Endothelial cell (in vitro differentiated cells): ENCODE measurements at regions not wholly inside any gene's neighbourhood (a gene's known extent, or its start where the extent isn't known, plus 50 kb on each side); places are given as distances from the start of the nearest gene placed in this dataset.
"Not testable (repeated sequence)": the region's sequence is repeated elsewhere in the genome, so short reads cannot be mapped to it uniquely, and the experiment has no call there.

ENCODE experiments used
- DNase-seq: peaks from one replicate; pipeline ENCODE4 v3.0.0; 2021; ENCODE audit warnings: low spot score
- H3K27ac Mint-ChIP-seq: one replicate; pipeline ENCODE4 v1.8.0; 2021; ENCODE audit warnings: mixed read lengths, inconsistent platforms; ENCODE audit not compliant: unreplicated experiment
- H3K27me3 Mint-ChIP-seq: one replicate; pipeline ENCODE4 v1.8.0; 2021; ENCODE audit warnings: mild to moderate bottlenecking, moderate library complexity, mixed read lengths, inconsistent platforms; ENCODE audit not compliant: unreplicated experiment
- H3K36me3 Mint-ChIP-seq: one replicate; pipeline ENCODE4 v1.8.0; 2021; ENCODE audit warnings: mild to moderate bottlenecking, low read depth, mixed read lengths, inconsistent platforms; ENCODE audit not compliant: unreplicated experiment
- H3K4me1 Mint-ChIP-seq: one replicate; pipeline ENCODE4 v1.8.0; 2021; ENCODE audit warnings: mild to moderate bottlenecking, mixed read lengths, inconsistent platforms; ENCODE audit not compliant: unreplicated experiment
- H3K4me3 Mint-ChIP-seq: one replicate; pipeline ENCODE4 v1.8.0; 2021; ENCODE audit warnings: mild to moderate bottlenecking, mixed read lengths, inconsistent platforms; ENCODE audit not compliant: unreplicated experiment
- H3K9me3 Mint-ChIP-seq: one replicate; pipeline ENCODE4 v1.8.0; 2021; ENCODE audit warnings: mixed read lengths, inconsistent platforms; ENCODE audit not compliant: unreplicated experiment
- CTCF ChIP-seq: fragments of 200-600 bp; sonication (generic); IDR thresholded peaks from one replicate; pipeline ENCODE4 v1.5.0; 2021; ENCODE audit warnings: antibody characterized with exemption; ENCODE audit not compliant: unreplicated experiment

GRCh38 chr11:112620621-112621394, 340.4 kb upstream of the NCAM1 start:
- Mint-ChIP-seq H3K4me3 (no peak overlapping the region), H3K9me3 (no peaks in the 10 kb centered on the region), H3K4me1 (peaks cover 6% of the 10 kb centered on the region), H3K27me3 (no peaks in the 10 kb centered on the region), H3K36me3 (no peaks in the 10 kb centered on the region), H3K27ac (no peak overlapping the region)
- no peak for TF ChIP-seq CTCF
- no peak for DNase-seq

- Mint-ChIP-seq H3K4me1 (peaks cover 7% of the 10 kb centered on the region), H3K36me3 (no peaks in the 10 kb centered on the region), H3K27me3 (no peaks in the 10 kb centered on the region), H3K27ac (no peak overlapping the region), H3K9me3 (no peaks in the 10 kb centered on the region), H3K4me3 (no peak overlapping the region)
- no peak for DNase-seq
- no peak for TF ChIP-seq CTCF
These were observed 338.2 kb upstream of the NCAM1 start for GRCh38 chr11:112623057-112623456.

- Mint-ChIP-seq H3K27me3 (no peaks in the 10 kb centered on the region), H3K36me3 (no peaks in the 10 kb centered on the region), H3K4me3 (no peak overlapping the region), H3K9me3 (no peaks in the 10 kb centered on the region), H3K27ac (no peak overlapping the region), H3K4me1 (peaks cover 13% of the 10 kb centered on the region)
- no peak for TF ChIP-seq CTCF
- no peak for DNase-seq
These were observed 336.8 kb upstream of the NCAM1 start for GRCh38 chr11:112624431-112624830.

GRCh38 chr11:112624971-112625370, 336.2 kb upstream of the NCAM1 start:
- H3K36me3 Mint-ChIP-seq, H3K27ac Mint-ChIP-seq, H3K27me3 Mint-ChIP-seq, H3K4me3 Mint-ChIP-seq, H3K9me3 Mint-ChIP-seq, DNase-seq: not testable (repeated sequence)
- H3K4me1 Mint-ChIP-seq = peaks cover 13% of the 10 kb centered on the region

- no peak for DNase-seq
- no peak for TF ChIP-seq CTCF
- Mint-ChIP-seq H3K9me3 (no peaks in the 10 kb centered on the region), H3K27me3 (no peaks in the 10 kb centered on the region), H3K4me1 (peaks cover 13% of the 10 kb centered on the region), H3K4me3 (no peak overlapping the region), H3K36me3 (no peaks in the 10 kb centered on the region), H3K27ac (no peak overlapping the region)
These were observed 335.4 kb upstream of the NCAM1 start for GRCh38 chr11:112625814-112626213.
